ENCODE measurements at regions not wholly inside any gene's neighbourhood (a gene's known extent, or its start where the extent isn't known, plus 50 kb on each side); places are given as distances from the start of the nearest gene placed in this dataset.
"Not testable (repeated sequence)": the region's sequence is repeated elsewhere in the genome, so short reads cannot be mapped to it uniquely, and the experiment has no call there.

- peak; percentile 24 for DNase-seq (ENCODE audit: low spot score)
Observed at GRCh38 chr10:4151466-4151865, 366.5 kb upstream of the KLF6 start.

- DNase-seq (ENCODE audit: low spot score): no peak
Observed at GRCh38 chr10:4150676-4151075, 365.7 kb upstream of the KLF6 start.

- not testable (repeated sequence) for DNase-seq (ENCODE audit: low spot score)
Observed at GRCh38 chr10:4149460-4149859, 364.5 kb upstream of the KLF6 start.

- DNase-seq (ENCODE audit: low spot score): no peak
Observed at GRCh38 chr10:4147245-4147644, 362.2 kb upstream of the KLF6 start.

- DNase-seq (ENCODE audit: low spot score): no peak
Observed at GRCh38 chr10:4144817-4145216, 359.8 kb upstream of the KLF6 start.

GRCh38 chr10:4141471-4141870, 356.5 kb upstream of the KLF6 start:
- peak; percentile 17 for DNase-seq (ENCODE audit: low spot score)

- DNase-seq (ENCODE audit: low spot score): no peak
Observed at GRCh38 chr10:4138146-4138721, 353.2 kb upstream of the KLF6 start.

GRCh38 chr10:4137299-4137698, 352.3 kb upstream of the KLF6 start:
- no peak for DNase-seq (ENCODE audit: low spot score)

GRCh38 chr10:4136121-4136520, 351.1 kb upstream of the KLF6 start:
- no peak for DNase-seq (ENCODE audit: low spot score)

- no peak for DNase-seq (ENCODE audit: low spot score)
Observed at GRCh38 chr10:4132216-4132556, 347.2 kb upstream of the KLF6 start.

- no peak for DNase-seq (ENCODE audit: low spot score)
Observed at GRCh38 chr10:4131407-4132215, 346.6 kb upstream of the KLF6 start.

- no peak for DNase-seq (ENCODE audit: low spot score)
Observed at GRCh38 chr10:4130685-4131084, 345.7 kb upstream of the KLF6 start.

GRCh38 chr10:4129866-4130477, 345.0 kb upstream of the KLF6 start:
- DNase-seq (ENCODE audit: low spot score): no peak

GRCh38 chr10:4127518-4128315, 342.7 kb upstream of the KLF6 start:
- no peak for DNase-seq (ENCODE audit: low spot score)

GRCh38 chr10:4125776-4126175, 340.8 kb upstream of the KLF6 start:
- DNase-seq (ENCODE audit: low spot score): no peak

- DNase-seq (ENCODE audit: low spot score): no peak
Observed at GRCh38 chr10:4121502-4122380, 336.7 kb upstream of the KLF6 start.

GRCh38 chr10:4120096-4120853, 335.3 kb upstream of the KLF6 start:
- no peak for DNase-seq (ENCODE audit: low spot score)

- no peak for DNase-seq (ENCODE audit: low spot score)
Observed at GRCh38 chr10:4119107-4119506, 334.1 kb upstream of the KLF6 start.

- no peak for DNase-seq (ENCODE audit: low spot score)
Observed at GRCh38 chr10:4117604-4118003, 332.6 kb upstream of the KLF6 start.

GRCh38 chr10:4111643-4112042, 326.6 kb upstream of the KLF6 start:
- DNase-seq (ENCODE audit: low spot score): no peak

- DNase-seq (ENCODE audit: low spot score): no peak
Observed at GRCh38 chr10:4109469-4109868, 324.5 kb upstream of the KLF6 start.
